Thyroid gland (tissue), 4 donors: ENCODE measurements at regions not wholly inside any gene's neighbourhood (a gene's known extent, or its start where the extent isn't known, plus 50 kb on each side); places are given as distances from the start of the nearest gene placed in this dataset.

ENCODE experiments used
- DNase-seq, 2 donors: peaks; one replicate each; pipeline ENCODE4 v3.0.0-alpha.2; 2019
- H3K27ac ChIP-seq, 3 donors: fragments of 200-600 bp; sonication (generic); 1 replicate in 2 of 3; 2 replicates in 1 of 3; pipeline ENCODE4 v1.5.1; 2016 to 2019; ENCODE audit warnings: mild to moderate bottlenecking in 1 of 3, moderate library complexity in 1 of 3
- H3K27me3 ChIP-seq: fragments of 200-600 bp; sonication (generic); one replicate; pipeline ENCODE4 v1.5.1; 2019
- H3K36me3 ChIP-seq, 2 donors: fragments of 200-600 bp; sonication (generic); one replicate each; pipeline ENCODE4 v1.5.1; 2016 to 2019
- H3K4me1 ChIP-seq, 2 donors: fragments of 200-600 bp; sonication (generic); one replicate each; pipeline ENCODE4 v1.5.1; 2017 to 2019
- H3K4me3 ChIP-seq, 3 donors: fragments of 200-600 bp; sonication (generic); replicated peaks in 1 of 3; 1 replicate in 2 of 3; 2 replicates in 1 of 3; pipeline ENCODE4 v1.5.1; 2016; ENCODE audit warnings: mild to moderate bottlenecking in 1 of 3
- H3K9me3 ChIP-seq: fragments of 200-600 bp; sonication (generic); one replicate; pipeline ENCODE4 v1.5.1; 2017
- CTCF ChIP-seq, 6 experiments: fragments of 200-600 bp in 3 of 6; fragments of 450-650 bp in 3 of 6; sonication (generic) in 3 of 6; IDR thresholded peaks; one replicate each; pipeline ENCODE4 v1.5.1; 2016 to 2019; ENCODE audit warnings: antibody characterized with exemption in 6 of 6, mild to moderate bottlenecking in 2 of 6, inconsistent platforms in 1 of 6, moderate library complexity in 1 of 6
- POLR2A ChIP-seq, 2 donors: fragments of 450-650 bp; IDR thresholded peaks; one replicate each; pipeline ENCODE4 v1.6.1; 2017; ENCODE audit warnings: antibody characterized with exemption in 2 of 2, mild to moderate bottlenecking in 2 of 2, moderate library complexity in 1 of 2
- WGBS, 2 donors: methylation state at CpG; one replicate each; pipeline ENCODE4 v1.1.5; 2017; 5-methylcytosine and 5-hydroxymethylcytosine counted together
- intact Hi-C: fragments of 100-400 bp; cut with DNase I; formaldehyde crosslinking; loops from one replicate; pipeline ENCODE4 v1.15.1; 2023

DNA sequence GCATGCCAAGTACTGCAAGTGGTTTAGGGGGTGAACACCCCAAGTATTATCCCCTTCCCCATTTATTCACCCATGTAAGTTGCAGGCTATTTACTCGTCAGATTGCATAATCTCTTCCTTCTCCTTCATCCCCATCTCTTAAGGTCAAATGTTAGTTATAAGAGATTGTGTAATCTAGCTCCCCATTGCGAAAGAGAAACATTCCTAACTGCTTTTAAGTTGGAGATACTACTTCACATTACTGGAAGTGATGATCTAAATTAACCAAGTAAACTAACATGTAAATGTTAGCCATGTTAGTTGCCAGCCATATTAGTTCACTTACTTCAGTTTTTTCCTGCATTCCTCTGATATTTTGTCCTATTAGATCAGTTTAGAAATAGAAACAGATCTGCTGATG, 262.3 kb downstream of the TAF11L14 start:
- H3K36me3 ChIP-seq, result no peaks in the 10 kb centered on the region
- H3K27me3 ChIP-seq, result no peaks in the 10 kb centered on the region
- TF ChIP-seq POLR2A (IDR thresholded peaks at IDR 0.05), result no peak
- no peak for TF ChIP-seq CTCF (IDR thresholded peaks at IDR 0.05)
- H3K27ac ChIP-seq, result no peak overlapping the region
- no peaks in the 10 kb centered on the region for H3K9me3 ChIP-seq
- intact Hi-C loops, result no loop called here
- no peak for DNase-seq
- 67 to 70% methylated on average over 2 of the region's 2 CpGs for WGBS, 2 donors
- H3K4me1 ChIP-seq, result no peaks in the 10 kb centered on the region
- no peak overlapping the region for H3K4me3 ChIP-seq

GRCh38 chr5:17897776-17898175, 263.5 kb downstream of the TAF11L14 start:
- no peak overlapping the region for H3K27ac ChIP-seq

DNA sequence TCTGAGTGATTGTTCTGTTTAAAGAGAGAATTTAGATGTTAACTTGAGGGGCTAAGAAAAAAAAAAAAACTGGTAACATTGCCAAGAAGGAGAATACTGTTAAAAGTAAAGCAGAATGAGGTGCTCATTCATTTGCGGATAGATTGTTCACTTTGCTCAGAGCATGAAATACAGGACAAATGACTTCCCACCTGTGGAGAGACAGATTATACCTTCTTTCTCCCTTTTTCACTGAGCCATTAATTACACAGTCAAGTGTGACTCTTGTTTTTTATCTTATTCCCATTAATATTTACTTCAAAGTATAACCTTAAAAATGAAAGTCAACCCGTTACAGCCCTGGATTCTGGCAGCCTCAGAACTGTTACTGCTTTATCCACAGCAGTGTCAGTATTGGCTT, 264.5 kb downstream of the TAF11L14 start:
- no peak for TF ChIP-seq CTCF (IDR thresholded peaks at IDR 0.05)
- TF ChIP-seq POLR2A (IDR thresholded peaks at IDR 0.05), result no peak
- H3K27me3 ChIP-seq, result no peaks in the 10 kb centered on the region
- H3K9me3 ChIP-seq, result no peaks in the 10 kb centered on the region
- DNase-seq, result no peak
- 37% methylated on average over 2 of the region's 2 CpGs for WGBS, 2 donors
- no peak overlapping the region for H3K4me3 ChIP-seq
- no peak overlapping the region for H3K27ac ChIP-seq
- intact Hi-C loops, result no loop called here
- H3K4me1 ChIP-seq, result no peaks in the 10 kb centered on the region
- H3K36me3 ChIP-seq, result no peaks in the 10 kb centered on the region

More at GRCh38 chr5:17897776-17898175, 263.5 kb downstream of the TAF11L14 start:
- 69 to 75% methylated on average over 4 of the region's 4 CpGs for WGBS, 2 donors
- DNase-seq, result no peak
- no peaks in the 10 kb centered on the region for H3K27me3 ChIP-seq
- no peak overlapping the region for H3K4me3 ChIP-seq
- no peaks in the 10 kb centered on the region for H3K36me3 ChIP-seq
- intact Hi-C loops, result no loop called here
- no peaks in the 10 kb centered on the region for H3K9me3 ChIP-seq
- TF ChIP-seq POLR2A (IDR thresholded peaks at IDR 0.05) (no peak), CTCF (IDR thresholded peaks at IDR 0.05) (no peak)
- H3K4me1 ChIP-seq, result no peaks in the 10 kb centered on the region

DNA sequence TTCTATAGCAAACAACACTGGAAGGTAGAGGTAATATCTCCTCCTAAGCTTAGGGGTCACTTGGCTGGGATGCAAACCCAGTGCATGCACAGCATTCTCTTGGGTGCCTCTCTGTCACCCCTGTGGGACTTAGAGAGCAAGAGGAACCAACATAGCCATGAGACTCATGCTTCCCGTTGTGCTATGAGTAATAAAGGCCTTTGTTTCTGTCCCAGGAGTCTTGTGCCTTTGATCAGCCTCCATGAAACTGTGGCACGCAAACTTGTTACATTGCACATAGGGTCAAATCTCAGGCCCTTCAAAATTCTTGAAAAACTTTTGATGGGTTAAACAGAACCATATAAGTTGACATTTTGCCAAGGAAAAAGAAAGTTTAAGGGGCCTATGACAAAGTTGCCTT, 272.8 kb downstream of the TAF11L14 start:
- H3K36me3 ChIP-seq, result no peaks in the 10 kb centered on the region
- intact Hi-C loops, result no loop called here
- H3K9me3 ChIP-seq, result no peaks in the 10 kb centered on the region
- no peaks in the 10 kb centered on the region for H3K4me1 ChIP-seq
- TF ChIP-seq POLR2A (IDR thresholded peaks at IDR 0.05) (no peak), CTCF (IDR thresholded peaks at IDR 0.05) (no peak)
- no peak overlapping the region for H3K27ac ChIP-seq
- H3K4me3 ChIP-seq, result no peak overlapping the region
- H3K27me3 ChIP-seq, result no peaks in the 10 kb centered on the region
- 44 to 53% methylated on average over 2 of the region's 2 CpGs for WGBS, 2 donors
- DNase-seq, result no peak

GRCh38 chr5:17910318-17910717, 276.1 kb downstream of the TAF11L14 start:
- intact Hi-C loops, result no loop called here
- H3K27me3 ChIP-seq, result no peaks in the 10 kb centered on the region
- no peak overlapping the region for H3K27ac ChIP-seq
- no peaks in the 10 kb centered on the region for H3K9me3 ChIP-seq
- no peak for DNase-seq
- H3K4me1 ChIP-seq, result no peaks in the 10 kb centered on the region
- H3K4me3 ChIP-seq, result no peak overlapping the region
- TF ChIP-seq CTCF (IDR thresholded peaks at IDR 0.05) (no peak), POLR2A (IDR thresholded peaks at IDR 0.05) (no peak)
- no peaks in the 10 kb centered on the region for H3K36me3 ChIP-seq
